NCI-H226 (cell line): ENCODE measurements at regions not wholly inside any gene's neighbourhood (a gene's known extent, or its start where the extent isn't known, plus 50 kb on each side); places are given as distances from the start of the nearest gene placed in this dataset.
"Not testable (repeated sequence)": the region's sequence is repeated elsewhere in the genome, so short reads cannot be mapped to it uniquely, and the experiment has no call there.

Experiments
- DNase-seq: peaks from one replicate; pipeline ENCODE4 v3.0.0-alpha.2; 2015

- DNase-seq, result peak; percentile 56
Observed at GRCh38 chr3:13193320-13194284, 120.4 kb upstream of the IQSEC1 start.

DNA sequence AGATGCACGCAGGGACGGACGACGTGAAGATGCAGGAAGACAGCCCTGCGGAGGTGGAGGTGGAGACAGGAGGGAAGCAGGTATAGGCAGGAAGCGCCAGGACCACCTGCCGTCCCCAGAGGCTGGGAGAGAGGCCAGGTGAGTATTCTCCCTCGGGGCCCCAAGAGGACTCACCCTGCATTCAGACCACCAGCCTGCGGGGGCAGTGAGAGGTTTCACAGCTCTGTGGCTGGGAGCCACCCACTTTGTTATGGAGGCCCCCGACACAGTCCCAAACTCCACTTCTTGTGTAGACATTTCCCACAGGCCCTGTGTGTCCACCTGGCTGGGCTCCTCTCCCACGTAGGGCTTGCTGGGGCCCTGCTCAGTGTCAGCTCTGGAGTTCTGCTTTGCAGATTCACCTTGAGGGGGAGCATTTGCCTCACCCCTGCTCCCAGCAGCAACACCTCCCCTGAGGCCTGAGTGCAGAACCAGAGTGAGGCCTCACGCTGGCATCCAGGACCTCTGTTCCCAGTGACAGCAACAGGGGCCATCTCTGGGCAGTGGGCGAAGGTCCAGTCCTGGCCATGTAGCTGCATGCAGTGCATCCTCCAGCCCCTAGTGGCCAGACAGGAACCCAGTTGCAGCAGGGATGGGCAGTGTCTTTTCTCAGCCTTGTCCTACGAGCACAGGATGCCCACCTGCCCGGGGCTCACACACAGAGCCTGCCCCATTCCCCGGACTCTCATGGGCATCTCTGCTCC lies 119.4 kb upstream of the IQSEC1 start:
- DNase-seq, result no peak

GRCh38 chr3:13191016-13191415 lies 117.8 kb upstream of the IQSEC1 start:
- DNase-seq, result no peak

- no peak for DNase-seq
Observed at GRCh38 chr3:13190378-13190765, 117.1 kb upstream of the IQSEC1 start.

DNA sequence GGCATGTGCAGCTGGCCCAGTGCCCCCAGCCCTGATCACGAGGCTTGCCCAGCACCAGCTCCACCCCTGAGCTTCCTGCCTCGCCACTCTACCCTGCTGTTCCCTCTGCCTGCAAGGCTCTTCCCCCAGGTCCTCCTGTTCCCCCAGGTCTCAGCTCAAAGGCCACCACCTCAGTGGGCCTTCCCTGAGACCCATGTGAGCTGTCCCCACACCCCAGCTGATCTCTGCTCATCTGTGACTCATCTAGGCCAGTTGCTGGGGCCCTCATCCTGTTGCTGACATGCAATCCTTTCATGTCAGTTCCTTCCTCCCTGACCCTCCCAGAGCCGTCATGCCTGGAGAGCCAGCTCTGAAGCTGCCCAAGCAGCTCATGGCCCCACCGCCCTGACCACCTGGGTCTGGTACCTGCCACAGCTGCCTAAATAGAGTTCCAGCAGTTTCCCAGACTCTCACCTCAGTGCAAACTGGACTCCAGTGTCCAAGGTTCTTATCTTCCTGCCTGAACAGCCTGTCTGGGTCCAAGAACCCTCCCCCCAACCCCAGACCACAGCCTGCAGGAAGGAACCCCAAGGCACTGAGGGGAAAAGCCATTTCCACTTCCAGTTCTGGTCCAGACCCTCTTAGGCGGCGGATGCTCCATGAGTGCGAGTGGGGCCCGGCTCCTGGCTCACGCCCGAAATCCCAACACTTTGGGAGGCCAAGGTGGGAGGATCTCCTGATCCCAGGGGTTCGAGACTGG lies 116.6 kb upstream of the IQSEC1 start:
- DNase-seq, result peak; percentile 9

- DNase-seq, result no peak
Observed at GRCh38 chr3:13188975-13189374, 115.7 kb upstream of the IQSEC1 start.

GRCh38 chr3:13188181-13188779 lies 115.1 kb upstream of the IQSEC1 start:
- no peak for DNase-seq

DNA sequence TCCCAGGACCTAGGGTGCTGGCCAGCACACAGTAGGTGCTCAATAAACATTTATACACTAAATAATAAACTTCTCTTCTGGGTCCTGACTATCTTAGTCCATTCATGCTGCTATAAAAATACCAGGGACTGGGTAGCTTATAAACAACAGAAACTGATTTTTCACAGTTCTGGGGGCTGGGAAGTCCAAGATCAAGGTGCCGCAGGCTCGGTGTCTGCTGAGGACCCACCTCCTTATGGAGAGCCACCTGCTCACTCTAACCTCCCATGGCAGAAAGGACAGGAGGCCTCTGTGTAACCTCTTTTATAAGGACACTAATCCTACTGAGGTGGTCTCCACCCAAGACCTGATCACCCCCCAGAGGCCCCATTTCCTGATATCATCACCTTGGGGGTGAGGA lies 114.4 kb upstream of the IQSEC1 start:
- no peak for DNase-seq

- DNase-seq, result no peak
Observed at GRCh38 chr3:13186435-13186815, 113.2 kb upstream of the IQSEC1 start.

DNA sequence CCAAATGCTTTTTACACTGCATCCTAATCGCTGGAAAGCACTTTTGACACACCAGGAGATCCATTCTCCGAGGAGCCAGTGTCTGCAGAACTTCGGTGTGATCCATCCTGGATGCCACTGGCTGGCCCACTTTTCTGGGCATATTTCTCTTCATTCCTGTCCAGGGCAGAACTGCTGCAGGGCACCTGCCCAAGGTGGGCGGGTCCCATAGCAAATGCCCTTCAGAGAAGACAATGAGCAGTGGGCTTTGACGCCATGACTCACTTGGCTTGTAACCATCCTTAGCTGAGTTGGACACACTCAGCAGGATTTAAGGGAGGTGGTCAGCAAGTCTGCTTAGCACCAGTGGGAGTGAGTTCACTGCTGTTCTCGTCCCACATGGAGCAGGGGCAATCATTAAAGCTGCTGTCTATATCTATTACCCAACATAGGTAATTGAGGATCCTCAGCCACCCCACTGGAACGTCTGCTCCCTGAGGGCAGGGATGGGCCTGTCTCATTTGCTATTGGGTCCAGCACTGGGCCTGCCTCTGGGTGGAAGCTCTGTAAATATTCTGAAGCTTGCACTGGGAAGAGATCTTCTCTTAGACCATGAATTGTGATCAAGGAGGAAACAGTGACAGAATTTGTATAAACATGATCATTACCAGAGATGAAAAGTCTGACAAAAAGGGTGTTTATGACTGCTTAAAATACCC lies 112.7 kb upstream of the IQSEC1 start:
- DNase-seq, result no peak

DNA sequence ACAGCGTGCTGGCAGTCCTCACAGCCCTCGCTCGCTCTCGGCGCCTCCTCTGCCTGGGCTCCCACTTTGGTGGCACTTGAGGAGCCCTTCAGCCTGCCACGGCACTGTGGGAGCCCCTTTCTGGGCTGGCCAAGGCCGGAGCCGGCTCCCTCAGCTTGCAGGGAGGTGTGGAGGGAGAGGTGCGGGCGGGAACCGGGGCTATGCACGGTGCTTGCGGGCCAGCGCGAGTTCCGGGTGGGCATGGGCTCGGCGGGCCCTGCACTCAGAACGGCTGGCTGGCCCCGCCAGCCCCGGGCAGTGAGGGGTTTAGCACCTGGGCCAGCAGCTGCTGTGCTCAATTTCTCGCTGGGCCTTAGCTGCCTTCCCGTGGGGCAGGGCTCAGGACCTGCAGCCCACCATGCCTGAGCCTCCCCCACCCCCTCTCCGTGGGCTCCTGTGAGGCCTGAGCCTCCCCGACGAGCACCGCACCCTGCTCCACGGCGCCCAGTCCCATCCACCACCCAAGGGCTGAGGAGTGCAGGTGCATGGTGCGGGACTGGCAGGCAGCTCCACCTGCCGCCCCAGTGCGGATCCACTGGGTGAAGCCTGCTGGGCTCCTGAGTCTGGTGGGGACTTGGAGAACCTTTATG lies 106.5 kb upstream of the IQSEC1 start:
- DNase-seq, result not testable (repeated sequence)

- no peak for DNase-seq
Observed at GRCh38 chr3:13179181-13179580, 106.0 kb upstream of the IQSEC1 start.

- no peak for DNase-seq
Observed at GRCh38 chr3:13178107-13178506, 104.9 kb upstream of the IQSEC1 start.

- no peak for DNase-seq
Observed at GRCh38 chr3:13177641-13178040, 104.4 kb upstream of the IQSEC1 start.

GRCh38 chr3:13177236-13177635 lies 104.0 kb upstream of the IQSEC1 start:
- DNase-seq, result no peak

- DNase-seq, result no peak
Observed at GRCh38 chr3:13176445-13176844, 103.2 kb upstream of the IQSEC1 start.

DNA sequence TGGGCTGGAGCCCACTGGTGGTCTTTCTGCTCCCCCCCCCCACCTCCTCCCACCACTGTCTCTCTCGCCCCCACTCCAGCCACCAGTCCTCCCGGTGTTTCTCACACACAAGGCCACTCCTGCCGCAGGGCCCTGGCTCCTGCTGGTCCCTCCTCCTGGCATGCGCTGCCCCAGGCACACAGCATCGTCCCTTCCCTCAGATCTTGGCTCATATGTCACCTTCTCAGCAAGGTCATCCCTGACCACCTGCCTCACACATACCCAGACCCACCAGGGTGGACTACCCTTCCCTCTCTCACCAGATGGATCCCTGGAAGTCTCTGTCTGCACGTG lies 101.5 kb upstream of the IQSEC1 start:
- DNase-seq, result no peak

- DNase-seq, result no peak
Observed at GRCh38 chr3:13174011-13174802, 101.0 kb upstream of the IQSEC1 start.

- no peak for DNase-seq
Observed at GRCh38 chr3:13173186-13173585, 100.0 kb upstream of the IQSEC1 start.

DNA sequence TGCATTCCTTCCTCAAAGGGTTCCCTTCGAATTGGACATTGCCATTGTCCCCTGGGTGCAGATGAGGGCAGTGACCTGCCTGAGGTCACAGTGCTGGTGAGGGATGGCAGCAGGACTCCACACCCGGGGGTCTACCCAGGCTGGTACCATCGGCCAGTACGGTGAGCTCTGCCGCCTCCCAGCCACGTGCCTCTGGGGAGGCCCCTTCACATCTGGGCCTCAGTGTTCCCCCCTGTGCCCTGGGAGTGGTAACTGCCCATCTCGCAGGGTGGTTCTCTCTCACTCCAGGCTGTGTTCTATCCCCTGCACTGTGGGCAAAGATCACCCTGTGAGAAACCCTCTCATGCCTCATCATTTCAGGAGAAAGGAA lies 99.4 kb upstream of the IQSEC1 start:
- no peak for DNase-seq
